CD4-positive, alpha-beta T cell (primary cell): ENCODE measurements at regions not wholly inside any gene's neighbourhood (a gene's known extent, or its start where the extent isn't known, plus 50 kb on each side); places are given as distances from the start of the nearest gene placed in this dataset.

Source experiments
- ATAC-seq: fragments of 200-7000 bp; cut with Tn5 transposase; one replicate; pipeline ENCODE4 v1.10.0; 2022; ENCODE audit warnings: mild to moderate bottlenecking; ENCODE audit not compliant: poor library complexity
- CTCF ChIA-PET: fragments of 350-600 bp; sonication (Branson Sonifier 250); formaldehyde crosslinking; loops from one replicate; lab custom pipeline; 2021; ENCODE audit warnings: antibody characterized with exemption, inconsistent platforms; lab: Charles Lee
- POLR2A ChIA-PET: fragments of 350-600 bp; sonication (Branson Sonifier 250); formaldehyde crosslinking; loops from one replicate; lab custom pipeline; 2021; ENCODE audit warnings: antibody characterized with exemption, inconsistent platforms; lab: Charles Lee
- DNase-seq, 14 experiments: peaks; one replicate each; pipeline ENCODE4 v3.0.0-alpha.2; 2013 to 2020; ENCODE audit warnings: mixed read lengths in 2 of 14
- H3K27ac ChIP-seq, 2 donors: one replicate each; pipeline versions ENCODE4 v1.5.1 to v1.7.0; 2013; ENCODE audit warnings: low read length in 2 of 2, low read depth in 1 of 2, mild to moderate bottlenecking in 1 of 2
- H3K27me3 ChIP-seq, 2 experiments: 1 replicate in 1 of 2; 2 replicates in 1 of 2; pipeline versions ENCODE4 v1.6.1 to v1.7.0; 2013; ENCODE audit warnings: low read length in 2 of 2, control low read depth in 1 of 2, mild to moderate bottlenecking in 1 of 2, moderate library complexity in 1 of 2; ENCODE audit not compliant: insufficient read depth in 2 of 2, control insufficient read depth in 1 of 2
- H3K36me3 ChIP-seq: one replicate; pipeline ENCODE4 v1.6.1; 2013; ENCODE audit warnings: low read length, control low read depth; ENCODE audit not compliant: insufficient read depth
- H3K4me1 ChIP-seq: one replicate; pipeline ENCODE4 v1.6.1; 2013; ENCODE audit warnings: low read length, control low read depth; ENCODE audit not compliant: insufficient read depth
- H3K4me3 ChIP-seq: one replicate; pipeline ENCODE4 v1.5.1; 2013; ENCODE audit warnings: mild to moderate bottlenecking, low read length, moderate library complexity
- H3K9me3 ChIP-seq, 2 experiments: 1 replicate in 1 of 2; 2 replicates in 1 of 2; pipeline versions ENCODE4 v1.6.1 to v1.7.0; 2013; ENCODE audit warnings: low read length in 2 of 2, mild to moderate bottlenecking in 2 of 2, control low read depth in 1 of 2, moderate library complexity in 1 of 2; ENCODE audit not compliant: control insufficient read depth in 1 of 2, insufficient read depth in 1 of 2
- H3K27ac Mint-ChIP-seq: one replicate; pipeline ENCODE4 v1.8.0; 2020; ENCODE audit warnings: mixed read lengths
- H3K27me3 Mint-ChIP-seq: one replicate; pipeline ENCODE4 v1.8.0; 2021; ENCODE audit warnings: mixed read lengths
- H3K36me3 Mint-ChIP-seq: one replicate; pipeline ENCODE4 v1.8.0; 2021; ENCODE audit warnings: low read depth, mixed read lengths
- H3K4me1 Mint-ChIP-seq: one replicate; pipeline ENCODE4 v1.8.0; 2021; ENCODE audit warnings: low read depth, mixed read lengths
- H3K4me3 Mint-ChIP-seq: one replicate; pipeline ENCODE4 v1.8.0; 2020; ENCODE audit warnings: mild to moderate bottlenecking, mixed read lengths
- H3K9me3 Mint-ChIP-seq: one replicate; pipeline ENCODE4 v1.8.0; 2020; ENCODE audit warnings: mixed read lengths
- CTCF ChIP-seq: fragments of 200-600 bp; IDR thresholded peaks from one replicate; pipeline ENCODE4 v1.8.0; 2022; ENCODE audit warnings: antibody characterized with exemption, mild to moderate bottlenecking
- intact Hi-C, 2 experiments: fragments of 100-400 bp; cut with DNase I in 1 of 2; cut with micrococcal nuclease in 1 of 2; formaldehyde crosslinking; loops; one replicate each; pipeline versions ENCODE4 v1.15.1 to v1.9.0; 2023 to 2025; cut with DNase I, micrococcal nuclease

GRCh38 chr10:120998782-120999285, 147.7 kb downstream of the WDR11 start:
- Histone ChIP-seq H3K9me3 (peaks cover 0 to 15% of the 10 kb centered on the region in 2 experiments), H3K4me3 (no peak overlapping the region), H3K27ac (no peak overlapping the region), H3K4me1 (no peaks in the 10 kb centered on the region), H3K27me3 (peaks cover 0 to 2% of the 10 kb centered on the region in 2 experiments), H3K36me3 (no peaks in the 10 kb centered on the region)
- Mint-ChIP-seq H3K27me3 (peaks cover 4% of the 10 kb centered on the region), H3K4me1 (no peaks in the 10 kb centered on the region), H3K36me3 (no peaks in the 10 kb centered on the region), H3K4me3 (no peak overlapping the region), H3K9me3 (peaks cover 1% of the 10 kb centered on the region), H3K27ac (no peak overlapping the region)
- DNase-seq (no peak), ATAC-seq (no peak)
- CTCF ChIA-PET = no interaction called here
- POLR2A ChIA-PET = no interaction called here
- intact Hi-C loops = no loop called here
- no peak for TF ChIP-seq CTCF

GRCh38 chr10:120999868-121000267, 148.7 kb downstream of the WDR11 start:
- no peak for TF ChIP-seq CTCF
- H3K36me3 Mint-ChIP-seq = no peaks in the 10 kb centered on the region
- H3K27me3 Mint-ChIP-seq = peaks cover 4% of the 10 kb centered on the region
- Histone ChIP-seq H3K27ac (no peak overlapping the region), H3K36me3 (no peaks in the 10 kb centered on the region), H3K4me3 (no peak overlapping the region), H3K4me1 (no peaks in the 10 kb centered on the region), H3K9me3 (peaks cover under 1 to 15% of the 10 kb centered on the region in 2 experiments), H3K27me3 (peaks cover 0 to 2% of the 10 kb centered on the region in 2 experiments)
- ATAC-seq (no peak), DNase-seq (no peak)
- POLR2A ChIA-PET = no interaction called here
- H3K27ac Mint-ChIP-seq = no peak overlapping the region
- no peak overlapping the region for H3K4me3 Mint-ChIP-seq
- CTCF ChIA-PET = no interaction called here
- H3K4me1 Mint-ChIP-seq = no peaks in the 10 kb centered on the region
- peaks cover 11% of the 10 kb centered on the region for H3K9me3 Mint-ChIP-seq
- intact Hi-C loops = no loop called here

GRCh38 chr10:121002586-121003205, 151.5 kb downstream of the WDR11 start:
- no peak overlapping the region for H3K4me3 ChIP-seq
- no peak for TF ChIP-seq CTCF
- no peaks in the 10 kb centered on the region for H3K27me3 Mint-ChIP-seq
- DNase-seq (no peak), ATAC-seq (no peak)
- no peak overlapping the region for H3K4me3 Mint-ChIP-seq
- H3K27me3 ChIP-seq = peaks cover 0 to 2% of the 10 kb centered on the region in 2 experiments
- H3K9me3 ChIP-seq = peaks cover 17 to 27% of the 10 kb centered on the region in 2 experiments
- H3K36me3 ChIP-seq = no peaks in the 10 kb centered on the region
- ChIA-PET CTCF (no interaction called here), POLR2A (no interaction called here)
- intact Hi-C loops = no loop called here
- H3K9me3 Mint-ChIP-seq = peaks cover 18% of the 10 kb centered on the region
- no peaks in the 10 kb centered on the region for H3K36me3 Mint-ChIP-seq
- H3K4me1 ChIP-seq = no peaks in the 10 kb centered on the region
- no peak overlapping the region for H3K27ac Mint-ChIP-seq
- no peaks in the 10 kb centered on the region for H3K4me1 Mint-ChIP-seq
- no peak overlapping the region for H3K27ac ChIP-seq
